ENCODE measurements at regions not wholly inside any gene's neighbourhood (a gene's known extent, or its start where the extent isn't known, plus 50 kb on each side); places are given as distances from the start of the nearest gene placed in this dataset.

DNA sequence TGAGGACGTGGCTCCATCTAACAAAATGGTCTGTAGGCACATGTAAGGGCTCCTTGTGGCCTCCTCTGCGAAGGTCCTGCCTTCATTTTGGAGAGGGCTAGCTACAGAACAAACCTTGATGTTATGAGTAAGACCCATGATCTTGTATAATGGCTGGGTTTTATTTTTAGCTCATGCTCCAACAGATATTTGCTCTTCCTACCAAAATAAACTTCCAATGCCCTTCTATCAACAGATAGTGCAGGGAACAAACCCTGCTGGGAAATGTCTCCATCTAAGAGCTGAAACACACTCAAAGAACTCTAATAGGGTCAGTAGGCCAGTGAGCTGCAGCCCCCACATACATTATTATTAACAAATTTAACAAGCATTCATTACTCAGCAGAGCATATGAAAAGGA, 189.5 kb downstream of the LURAP1L start:
- TF ChIP-seq CTCF (IDR thresholded peaks at IDR 0.05; ENCODE audit: insufficient read depth, low read depth, low read length) (no peak), EZH2 (IDR thresholded peaks at IDR 0.05; ENCODE audit: insufficient read depth, low read length) (no peak)
